ENCODE measurements at regions not wholly inside any gene's neighbourhood (a gene's known extent, or its start where the extent isn't known, plus 50 kb on each side); places are given as distances from the start of the nearest gene placed in this dataset.

GRCh38 chr1:83756984-83757717 is 241.8 kb downstream of the TTLL7 start:
- TF ChIP-seq CTCF (IDR thresholded peaks at IDR 0.05): no peak
- no peak for TF ChIP-seq POLR2A (IDR thresholded peaks at IDR 0.05)

All from Peyer's patch (tissue), 4 donors.